Limb (tissue), 2 donors: ENCODE measurements at regions not wholly inside any gene's neighbourhood (a gene's known extent, or its start where the extent isn't known, plus 50 kb on each side); places are given as distances from the start of the nearest gene placed in this dataset.
"Not testable (repeated sequence)": the region's sequence is repeated elsewhere in the genome, so short reads cannot be mapped to it uniquely, and the experiment has no call there.

Experiments used
- DNase-seq, 2 donors: peaks; one replicate each; pipeline ENCODE4 v3.0.0-alpha.2; 2016; ENCODE audit errors: extremely low spot score in 2 of 2

- no peak for DNase-seq
Observed at GRCh38 chr4:131248314-131248713, 1900.8 kb upstream of the PCDH10 start.

GRCh38 chr4:131251321-131251720 is 1897.8 kb upstream of the PCDH10 start:
- no peak for DNase-seq

GRCh38 chr4:131257241-131257640 is 1891.9 kb upstream of the PCDH10 start:
- DNase-seq = no peak

GRCh38 chr4:131258361-131258760 is 1890.7 kb upstream of the PCDH10 start:
- no peak for DNase-seq

- no peak for DNase-seq
Observed at GRCh38 chr4:131288441-131288840, 1860.7 kb upstream of the PCDH10 start.

GRCh38 chr4:131296192-131296591 is 1852.9 kb upstream of the PCDH10 start:
- DNase-seq = no peak

- no peak for DNase-seq
Observed at GRCh38 chr4:131302108-131302507, 1847.0 kb upstream of the PCDH10 start.

- DNase-seq = no peak
Observed at GRCh38 chr4:131304686-131305085, 1844.4 kb upstream of the PCDH10 start.

- no peak for DNase-seq
Observed at GRCh38 chr4:131309628-131310027, 1839.5 kb upstream of the PCDH10 start.

- no peak for DNase-seq
Observed at GRCh38 chr4:131316086-131316485, 1833.0 kb upstream of the PCDH10 start.

GRCh38 chr4:131337936-131338335 is 1811.2 kb upstream of the PCDH10 start:
- no peak for DNase-seq

- no peak for DNase-seq
Observed at GRCh38 chr4:131339137-131339536, 1810.0 kb upstream of the PCDH10 start.

- no peak for DNase-seq
Observed at GRCh38 chr4:131344761-131345160, 1804.3 kb upstream of the PCDH10 start.

GRCh38 chr4:131347816-131348215 is 1801.3 kb upstream of the PCDH10 start:
- no peak for DNase-seq

GRCh38 chr4:131348263-131348662 is 1800.8 kb upstream of the PCDH10 start:
- no peak for DNase-seq

GRCh38 chr4:131352371-131352770 is 1796.7 kb upstream of the PCDH10 start:
- DNase-seq = not testable (repeated sequence)

- no peak for DNase-seq
Observed at GRCh38 chr4:131366714-131367113, 1782.4 kb upstream of the PCDH10 start.

GRCh38 chr4:131367441-131367840 is 1781.7 kb upstream of the PCDH10 start:
- no peak for DNase-seq

- DNase-seq = no peak
Observed at GRCh38 chr4:131370846-131371245, 1778.2 kb upstream of the PCDH10 start.

GRCh38 chr4:131381055-131381454 is 1768.0 kb upstream of the PCDH10 start:
- no peak for DNase-seq

GRCh38 chr4:131382839-131383238 is 1766.3 kb upstream of the PCDH10 start:
- DNase-seq = no peak

- no peak for DNase-seq
Observed at GRCh38 chr4:131388277-131388676, 1760.8 kb upstream of the PCDH10 start.

- DNase-seq = no peak
Observed at GRCh38 chr4:131408102-131408501, 1741.0 kb upstream of the PCDH10 start.

- DNase-seq = no peak
Observed at GRCh38 chr4:131411393-131411792, 1737.7 kb upstream of the PCDH10 start.
